GM18870 (cell line): ENCODE measurements at regions not wholly inside any gene's neighbourhood (a gene's known extent, or its start where the extent isn't known, plus 50 kb on each side); places are given as distances from the start of the nearest gene placed in this dataset.
A peak's percentile ranks its signal among the peaks of the same experiment; 100 is the strongest.

ENCODE experiments used
- ATAC-seq: cut with Tn5 transposase; IDR thresholded peaks from one replicate; pipeline ENCODE4 v1.9.1; 2021; ENCODE audit warnings: moderate library complexity; ENCODE audit not compliant: unreplicated experiment

GRCh38 chr4:175125410-175126068, 207.4 kb downstream of the ADAM29 start:
- ATAC-seq = no peak

- ATAC-seq = no peak
Observed at GRCh38 chr4:175127314-175127713, 209.2 kb downstream of the ADAM29 start.

GRCh38 chr4:175129797-175130196, 211.6 kb downstream of the ADAM29 start:
- no peak for ATAC-seq

- no peak for ATAC-seq
Observed at GRCh38 chr4:175139205-175139604, 221.0 kb downstream of the ADAM29 start.

GRCh38 chr4:175143116-175143515, 225.0 kb downstream of the ADAM29 start:
- ATAC-seq = no peak

GRCh38 chr4:175146799-175147198, 228.6 kb downstream of the ADAM29 start:
- ATAC-seq = no peak

GRCh38 chr4:175147233-175147632, 229.1 kb downstream of the ADAM29 start:
- ATAC-seq = no peak

- no peak for ATAC-seq
Observed at GRCh38 chr4:175166020-175166419, 247.9 kb downstream of the ADAM29 start.

- ATAC-seq = no peak
Observed at GRCh38 chr4:175176710-175177109, 258.6 kb downstream of the ADAM29 start.

- no peak for ATAC-seq
Observed at GRCh38 chr4:175190654-175191053, 272.5 kb downstream of the ADAM29 start.

GRCh38 chr4:175198056-175198455, 279.9 kb downstream of the ADAM29 start:
- no peak for ATAC-seq

- ATAC-seq = no peak
Observed at GRCh38 chr4:175215208-175215607, 297.1 kb downstream of the ADAM29 start.

GRCh38 chr4:175215657-175216056, 297.5 kb downstream of the ADAM29 start:
- no peak for ATAC-seq

GRCh38 chr4:175229154-175229553, 311.0 kb downstream of the ADAM29 start:
- no peak for ATAC-seq

GRCh38 chr4:175234162-175234561, 316.0 kb downstream of the ADAM29 start:
- no peak for ATAC-seq

- no peak for ATAC-seq
Observed at GRCh38 chr4:175238827-175239517, 320.8 kb downstream of the ADAM29 start.

- ATAC-seq = no peak
Observed at GRCh38 chr4:175246941-175247340, 328.8 kb downstream of the ADAM29 start.

GRCh38 chr4:175252642-175253041, 334.5 kb downstream of the ADAM29 start:
- no peak for ATAC-seq

- ATAC-seq = no peak
Observed at GRCh38 chr4:175253184-175253902, 335.2 kb downstream of the ADAM29 start.

GRCh38 chr4:175263537-175263936, 345.4 kb downstream of the ADAM29 start:
- no peak for ATAC-seq

- peak; percentile 81 for ATAC-seq
Observed at GRCh38 chr4:175271010-175271630, 353.0 kb downstream of the ADAM29 start.
